Effector memory CD8-positive, alpha-beta T cell (primary cell): ENCODE measurements at regions not wholly inside any gene's neighbourhood (a gene's known extent, or its start where the extent isn't known, plus 50 kb on each side); places are given as distances from the start of the nearest gene placed in this dataset.

Experiments used
- ATAC-seq: fragments of 150-1000 bp; cut with Tn5 transposase; replicated peaks from 2 replicates; pipeline ENCODE4 v1.10.0; 2021; ENCODE audit warnings: mild to moderate bottlenecking, moderate library complexity
- DNase-seq, 3 experiments: peaks; one replicate each; pipeline ENCODE4 v3.0.0; 2021
- H3K27ac Mint-ChIP-seq, 2 donors: one replicate each; pipeline ENCODE4 v1.8.0; 2022; ENCODE audit warnings: mild to moderate bottlenecking in 2 of 2, mixed read lengths in 2 of 2, moderate library complexity in 2 of 2
- H3K27me3 Mint-ChIP-seq, 2 donors: one replicate each; pipeline ENCODE4 v1.8.0; 2022; ENCODE audit warnings: mixed read lengths in 2 of 2
- H3K36me3 Mint-ChIP-seq: one replicate; pipeline ENCODE4 v1.8.0; 2022; ENCODE audit warnings: mild to moderate bottlenecking, moderate library complexity, mixed read lengths; ENCODE audit not compliant: insufficient read depth
- H3K4me1 Mint-ChIP-seq, 2 donors: one replicate each; pipeline ENCODE4 v1.8.0; 2022; ENCODE audit warnings: low read depth in 2 of 2, mixed read lengths in 2 of 2
- H3K4me3 Mint-ChIP-seq, 2 donors: one replicate each; pipeline ENCODE4 v1.8.0; 2022; ENCODE audit warnings: mild to moderate bottlenecking in 2 of 2, mixed read lengths in 2 of 2, moderate library complexity in 2 of 2
- H3K9me3 Mint-ChIP-seq, 2 donors: one replicate each; pipeline ENCODE4 v1.8.0; 2022; ENCODE audit warnings: mixed read lengths in 2 of 2

GRCh38 chr13:67298297-67298696 is 68.2 kb upstream of the PCDH9 start:
- H3K9me3 Mint-ChIP-seq: peaks cover 4 to 8% of the 10 kb centered on the region in 2 donors
- peaks cover 2% of the 10 kb centered on the region for H3K36me3 Mint-ChIP-seq
- no peaks in the 10 kb centered on the region for H3K4me1 Mint-ChIP-seq
- ATAC-seq: no peak
- DNase-seq: no peak
- no peak overlapping the region for H3K27ac Mint-ChIP-seq
- no peak overlapping the region for H3K4me3 Mint-ChIP-seq
- no peaks in the 10 kb centered on the region for H3K27me3 Mint-ChIP-seq

- H3K27me3 Mint-ChIP-seq: no peaks in the 10 kb centered on the region
- H3K4me3 Mint-ChIP-seq: no peak overlapping the region
- no peak overlapping the region for H3K27ac Mint-ChIP-seq
- H3K36me3 Mint-ChIP-seq: peaks cover 2% of the 10 kb centered on the region
- H3K9me3 Mint-ChIP-seq: peaks cover 5 to 15% of the 10 kb centered on the region in 2 donors
- no peaks in the 10 kb centered on the region for H3K4me1 Mint-ChIP-seq
- DNase-seq (no peak), ATAC-seq (no peak)
These were observed 66.4 kb upstream of the PCDH9 start for GRCh38 chr13:67296511-67296910.

- H3K9me3 Mint-ChIP-seq: peaks cover 5 to 7% of the 10 kb centered on the region in 2 donors
- H3K27me3 Mint-ChIP-seq: no peaks in the 10 kb centered on the region
These were observed 62.8 kb upstream of the PCDH9 start for GRCh38 chr13:67292886-67293285.

GRCh38 chr13:67285611-67286010 is 55.5 kb upstream of the PCDH9 start:
- no peak for DNase-seq
- Mint-ChIP-seq H3K9me3 (no peaks in the 10 kb centered on the region), H3K36me3 (no peaks in the 10 kb centered on the region), H3K4me1 (no peaks in the 10 kb centered on the region), H3K4me3 (no peak overlapping the region), H3K27me3 (no peaks in the 10 kb centered on the region), H3K27ac (no peak overlapping the region)
- ATAC-seq: no peak

More at GRCh38 chr13:67292886-67293285, 62.8 kb upstream of the PCDH9 start:
- no peak for ATAC-seq
- Mint-ChIP-seq H3K36me3 (no peaks in the 10 kb centered on the region), H3K4me1 (no peaks in the 10 kb centered on the region), H3K4me3 (no peak overlapping the region), H3K27ac (no peak overlapping the region)
- DNase-seq: no peak

- no peaks in the 10 kb centered on the region for H3K36me3 Mint-ChIP-seq
- ATAC-seq (no peak), DNase-seq (no peak)
- H3K9me3 Mint-ChIP-seq: no peaks in the 10 kb centered on the region
- H3K4me3 Mint-ChIP-seq: no peak overlapping the region
- no peaks in the 10 kb centered on the region for H3K27me3 Mint-ChIP-seq
- H3K4me1 Mint-ChIP-seq: no peaks in the 10 kb centered on the region
- H3K27ac Mint-ChIP-seq: no peak overlapping the region
These were observed 53.5 kb upstream of the PCDH9 start for GRCh38 chr13:67283637-67284036.

GRCh38 chr13:67281466-67281865 is 51.3 kb upstream of the PCDH9 start:
- no peaks in the 10 kb centered on the region for H3K27me3 Mint-ChIP-seq
- no peak for DNase-seq
- no peak overlapping the region for H3K4me3 Mint-ChIP-seq
- H3K9me3 Mint-ChIP-seq: peaks cover 1 to 10% of the 10 kb centered on the region in 2 donors
- ATAC-seq: no peak
- H3K27ac Mint-ChIP-seq: no peak overlapping the region
- H3K36me3 Mint-ChIP-seq: no peaks in the 10 kb centered on the region
- H3K4me1 Mint-ChIP-seq: no peaks in the 10 kb centered on the region
